Suprapubic skin (tissue), 4 donors: ENCODE measurements at regions not wholly inside any gene's neighbourhood (a gene's known extent, or its start where the extent isn't known, plus 50 kb on each side); places are given as distances from the start of the nearest gene placed in this dataset.

Experiments
- DNase-seq, 2 donors: peaks; one replicate each; pipeline ENCODE4 v3.0.0-alpha.2; 2019; ENCODE audit warnings: low spot score in 2 of 2
- H3K27ac ChIP-seq: fragments of 200-600 bp; sonication (generic); one replicate; pipeline ENCODE4 v1.5.1; 2019
- H3K27me3 ChIP-seq: fragments of 200-600 bp; sonication (generic); one replicate; pipeline ENCODE4 v1.5.1; 2019
- H3K36me3 ChIP-seq: fragments of 200-600 bp; sonication (generic); one replicate; pipeline ENCODE4 v1.5.1; 2019
- H3K4me1 ChIP-seq: fragments of 200-600 bp; sonication (generic); one replicate; pipeline ENCODE4 v1.5.1; 2019
- H3K4me3 ChIP-seq: fragments of 200-600 bp; sonication (generic); one replicate; pipeline ENCODE4 v1.5.1; 2019; ENCODE audit warnings: mild to moderate bottlenecking
- H3K9me3 ChIP-seq: fragments of 200-600 bp; sonication (generic); one replicate; pipeline ENCODE4 v1.5.1; 2019
- EP300 ChIP-seq: sonication (generic); formaldehyde crosslinking; IDR thresholded peaks from one replicate; pipeline ENCODE4 v1.6.1; 2017; ENCODE audit warnings: antibody characterized with exemption
- POLR2A ChIP-seq, 2 donors: fragments of 450-650 bp; IDR thresholded peaks; one replicate each; pipeline ENCODE4 v1.6.1; 2017; ENCODE audit warnings: antibody characterized with exemption in 2 of 2, mild to moderate bottlenecking in 2 of 2, moderate library complexity in 2 of 2
- POLR2AphosphoS5 ChIP-seq, 3 donors: sonication (generic); formaldehyde crosslinking; IDR thresholded peaks; one replicate each; pipeline ENCODE4 v1.6.1; 2017; ENCODE audit warnings: antibody characterized with exemption in 3 of 3
- WGBS: methylation state at CpG from one replicate; pipeline ENCODE4 v1.1.5; 2018; 5-methylcytosine and 5-hydroxymethylcytosine counted together
- TF ChIP-seq, protein P1 (sequence below), 2 donors: fragments of 200-600 bp in 1 of 2; fragments of 450-650 bp in 1 of 2; sonication (generic) in 1 of 2; IDR thresholded peaks; one replicate each; pipeline ENCODE4 v1.5.1; 2016 to 2019; ENCODE audit warnings: antibody characterized with exemption in 2 of 2, mild to moderate bottlenecking in 1 of 2, moderate library complexity in 1 of 2

- Histone ChIP-seq H3K4me3 (no peak overlapping the region), H3K36me3 (no peaks in the 10 kb centered on the region), H3K27me3 (peaks cover 8% of the 10 kb centered on the region), H3K9me3 (no peaks in the 10 kb centered on the region), H3K4me1 (no peaks in the 10 kb centered on the region), H3K27ac (no peak overlapping the region)
- DNase-seq, result no peak
- 60% methylated on average over 7 of the region's 7 CpGs for WGBS
- TF ChIP-seq POLR2A (IDR thresholded peaks at IDR 0.05), result no peak
- TF ChIP-seq, protein P1, sequence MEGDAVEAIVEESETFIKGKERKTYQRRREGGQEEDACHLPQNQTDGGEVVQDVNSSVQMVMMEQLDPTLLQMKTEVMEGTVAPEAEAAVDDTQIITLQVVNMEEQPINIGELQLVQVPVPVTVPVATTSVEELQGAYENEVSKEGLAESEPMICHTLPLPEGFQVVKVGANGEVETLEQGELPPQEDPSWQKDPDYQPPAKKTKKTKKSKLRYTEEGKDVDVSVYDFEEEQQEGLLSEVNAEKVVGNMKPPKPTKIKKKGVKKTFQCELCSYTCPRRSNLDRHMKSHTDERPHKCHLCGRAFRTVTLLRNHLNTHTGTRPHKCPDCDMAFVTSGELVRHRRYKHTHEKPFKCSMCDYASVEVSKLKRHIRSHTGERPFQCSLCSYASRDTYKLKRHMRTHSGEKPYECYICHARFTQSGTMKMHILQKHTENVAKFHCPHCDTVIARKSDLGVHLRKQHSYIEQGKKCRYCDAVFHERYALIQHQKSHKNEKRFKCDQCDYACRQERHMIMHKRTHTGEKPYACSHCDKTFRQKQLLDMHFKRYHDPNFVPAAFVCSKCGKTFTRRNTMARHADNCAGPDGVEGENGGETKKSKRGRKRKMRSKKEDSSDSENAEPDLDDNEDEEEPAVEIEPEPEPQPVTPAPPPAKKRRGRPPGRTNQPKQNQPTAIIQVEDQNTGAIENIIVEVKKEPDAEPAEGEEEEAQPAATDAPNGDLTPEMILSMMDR (IDR thresholded peaks at IDR 0.05), result no peak
- TF ChIP-seq EP300, result no peak
- no peak for TF ChIP-seq POLR2AphosphoS5 (IDR thresholded peaks at IDR 0.05)
Measured at GRCh38 chr10:123470336-123470921, 195.7 kb upstream of the GPR26 start.

DNA sequence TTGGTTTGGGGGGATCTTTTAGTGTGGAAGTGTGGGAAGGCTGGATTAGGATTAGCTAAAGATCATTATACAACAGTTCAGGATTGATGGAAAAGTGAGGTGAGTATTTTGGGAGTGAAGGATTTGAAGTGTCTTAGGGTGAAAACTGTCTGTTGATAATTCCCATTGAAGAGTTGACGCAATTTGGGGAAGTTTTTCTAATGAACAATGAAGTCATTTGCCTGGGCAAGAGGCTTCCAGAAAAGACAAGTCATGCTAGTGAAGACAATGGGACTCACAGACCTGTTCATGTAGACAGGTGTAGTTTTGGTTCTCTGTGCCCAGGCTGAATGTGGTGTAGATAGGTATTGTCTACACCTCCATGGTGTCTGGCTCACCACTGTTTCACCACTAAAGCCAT, 194.3 kb upstream of the GPR26 start:
- Histone ChIP-seq H3K4me1 (no peaks in the 10 kb centered on the region), H3K9me3 (no peaks in the 10 kb centered on the region), H3K4me3 (no peak overlapping the region), H3K27me3 (peaks cover 8% of the 10 kb centered on the region), H3K36me3 (no peaks in the 10 kb centered on the region), H3K27ac (no peak overlapping the region)
- TF ChIP-seq, protein P1 (IDR thresholded peaks at IDR 0.05), result no peak
- TF ChIP-seq POLR2A (IDR thresholded peaks at IDR 0.05) (no peak), POLR2AphosphoS5 (IDR thresholded peaks at IDR 0.05) (no peak), EP300 (no peak)
- 89% methylated on average over 1 of the region's 1 CpG for WGBS
- no peak for DNase-seq

DNA sequence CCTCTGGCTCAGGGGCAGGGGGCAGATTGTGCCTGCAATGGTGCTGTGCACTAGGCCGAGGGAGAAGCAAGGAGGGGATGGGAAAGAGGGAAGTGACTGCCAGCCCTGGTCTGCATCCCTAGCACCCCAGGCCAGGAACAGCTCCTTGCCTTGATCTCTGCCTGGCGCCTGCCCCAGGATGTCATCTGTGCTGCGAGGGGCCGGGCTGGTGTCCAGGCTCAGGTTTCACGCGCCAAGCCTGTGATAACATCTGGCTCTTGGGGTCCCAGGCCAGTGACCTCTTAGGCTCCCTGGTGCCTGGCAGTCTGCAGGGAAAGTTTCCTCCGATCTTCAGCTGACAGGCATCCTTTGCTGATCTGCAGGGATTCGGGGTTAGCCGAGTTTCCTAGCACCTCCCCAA, 193.5 kb upstream of the GPR26 start:
- Histone ChIP-seq H3K27me3 (peaks cover 8% of the 10 kb centered on the region), H3K9me3 (no peaks in the 10 kb centered on the region), H3K4me1 (no peaks in the 10 kb centered on the region), H3K4me3 (no peak overlapping the region), H3K36me3 (no peaks in the 10 kb centered on the region), H3K27ac (no peak overlapping the region)
- no peak for TF ChIP-seq POLR2A (IDR thresholded peaks at IDR 0.05)
- WGBS, result 26% methylated on average over 5 of the region's 9 CpGs
- DNase-seq, result no peak

GRCh38 chr10:123474700-123475099, 191.5 kb upstream of the GPR26 start:
- no peak for TF ChIP-seq EP300
- no peak for TF ChIP-seq POLR2AphosphoS5 (IDR thresholded peaks at IDR 0.05)
- TF ChIP-seq, protein P1 (IDR thresholded peaks at IDR 0.05), result no peak
- TF ChIP-seq POLR2A (IDR thresholded peaks at IDR 0.05), result no peak
- DNase-seq, result no peak
- WGBS, result 90% methylated on average over 3 of the region's 4 CpGs
- no peaks in the 10 kb centered on the region for H3K9me3 ChIP-seq
- peaks cover 8% of the 10 kb centered on the region for H3K27me3 ChIP-seq
- no peaks in the 10 kb centered on the region for H3K36me3 ChIP-seq
- no peak overlapping the region for H3K4me3 ChIP-seq
- no peaks in the 10 kb centered on the region for H3K4me1 ChIP-seq
- H3K27ac ChIP-seq, result no peak overlapping the region

DNA sequence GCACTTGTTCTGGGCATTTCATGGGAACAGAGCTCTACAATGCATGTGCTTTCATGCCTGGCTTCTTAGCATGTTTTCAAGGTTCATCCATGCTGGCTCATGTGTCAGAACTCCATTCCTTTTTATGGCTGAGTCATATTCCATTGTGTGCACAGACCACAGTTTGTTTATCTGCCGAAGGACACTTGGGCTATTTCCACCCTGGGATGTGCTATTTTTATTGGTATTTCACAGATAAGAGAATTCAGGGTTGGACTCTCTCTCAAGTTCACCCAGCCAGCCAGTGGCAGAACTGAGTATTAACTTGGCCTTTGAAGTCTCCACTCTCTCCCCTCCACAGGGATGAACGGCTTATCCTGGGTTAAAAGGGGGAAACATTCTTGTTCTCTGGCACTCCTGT, 190.7 kb upstream of the GPR26 start:
- no peak overlapping the region for H3K27ac ChIP-seq
- no peak for TF ChIP-seq EP300
- no peak for TF ChIP-seq POLR2A (IDR thresholded peaks at IDR 0.05)
- TF ChIP-seq POLR2AphosphoS5 (IDR thresholded peaks at IDR 0.05), result no peak
- TF ChIP-seq, protein P1 (IDR thresholded peaks at IDR 0.05), result no peak
- no peak overlapping the region for H3K4me3 ChIP-seq
- H3K36me3 ChIP-seq, result no peaks in the 10 kb centered on the region
- H3K9me3 ChIP-seq, result no peaks in the 10 kb centered on the region
- H3K27me3 ChIP-seq, result peaks cover 8% of the 10 kb centered on the region
- 59% methylated on average over 2 of the region's 2 CpGs for WGBS
- no peak for DNase-seq
- H3K4me1 ChIP-seq, result no peaks in the 10 kb centered on the region

DNA sequence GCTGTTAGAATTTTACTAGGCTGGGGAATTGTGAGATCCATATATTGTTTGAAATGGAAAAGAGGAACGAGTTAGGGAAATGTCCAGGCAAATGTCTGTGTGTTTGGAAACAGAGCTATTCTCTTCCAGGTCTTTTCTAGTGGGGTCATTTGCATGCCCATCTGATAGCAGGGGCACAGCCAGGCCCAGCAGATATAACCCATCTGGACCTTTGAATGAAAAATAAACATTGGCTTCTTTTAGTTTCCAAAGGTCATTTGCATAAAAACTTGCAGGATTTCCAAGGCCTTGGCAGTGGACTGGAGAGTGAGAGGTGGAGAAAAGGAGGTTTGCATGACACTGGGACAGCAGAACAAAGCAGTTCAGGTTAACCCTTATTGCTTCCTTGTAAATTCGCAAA, 188.0 kb upstream of the GPR26 start:
- Histone ChIP-seq H3K9me3 (no peaks in the 10 kb centered on the region), H3K4me1 (no peaks in the 10 kb centered on the region), H3K4me3 (no peak overlapping the region), H3K27ac (no peak overlapping the region), H3K36me3 (no peaks in the 10 kb centered on the region), H3K27me3 (peaks cover 11% of the 10 kb centered on the region)
- TF ChIP-seq EP300 (no peak), POLR2A (IDR thresholded peaks at IDR 0.05) (no peak), POLR2AphosphoS5 (IDR thresholded peaks at IDR 0.05) (no peak)
- TF ChIP-seq, protein P1 (IDR thresholded peaks at IDR 0.05), result no peak
- 89% methylated on average over 2 of the region's 2 CpGs for WGBS
- no peak for DNase-seq
